Astrocyte (in vitro differentiated cells and primary cell): ENCODE measurements at regions not wholly inside any gene's neighbourhood (a gene's known extent, or its start where the extent isn't known, plus 50 kb on each side); places are given as distances from the start of the nearest gene placed in this dataset.

Experiments used
- EZH2 ChIP-seq: IDR thresholded peaks from 2 replicates; pipeline ENCODE4 v1.6.1; 2012; ENCODE audit warnings: mild to moderate bottlenecking, low read length, inconsistent platforms; ENCODE audit not compliant: insufficient read depth
- TF ChIP-seq, protein P1 (sequence below): IDR thresholded peaks from 2 replicates; pipeline ENCODE4 v1.5.1; 2011; ENCODE audit warnings: low read depth, mild to moderate bottlenecking, inconsistent platforms, low read length, moderate library complexity; ENCODE audit not compliant: insufficient read depth

GRCh38 chr15:81506936-81507335 lies 132.9 kb upstream of the TMC3 start:
- TF ChIP-seq, protein P1, sequence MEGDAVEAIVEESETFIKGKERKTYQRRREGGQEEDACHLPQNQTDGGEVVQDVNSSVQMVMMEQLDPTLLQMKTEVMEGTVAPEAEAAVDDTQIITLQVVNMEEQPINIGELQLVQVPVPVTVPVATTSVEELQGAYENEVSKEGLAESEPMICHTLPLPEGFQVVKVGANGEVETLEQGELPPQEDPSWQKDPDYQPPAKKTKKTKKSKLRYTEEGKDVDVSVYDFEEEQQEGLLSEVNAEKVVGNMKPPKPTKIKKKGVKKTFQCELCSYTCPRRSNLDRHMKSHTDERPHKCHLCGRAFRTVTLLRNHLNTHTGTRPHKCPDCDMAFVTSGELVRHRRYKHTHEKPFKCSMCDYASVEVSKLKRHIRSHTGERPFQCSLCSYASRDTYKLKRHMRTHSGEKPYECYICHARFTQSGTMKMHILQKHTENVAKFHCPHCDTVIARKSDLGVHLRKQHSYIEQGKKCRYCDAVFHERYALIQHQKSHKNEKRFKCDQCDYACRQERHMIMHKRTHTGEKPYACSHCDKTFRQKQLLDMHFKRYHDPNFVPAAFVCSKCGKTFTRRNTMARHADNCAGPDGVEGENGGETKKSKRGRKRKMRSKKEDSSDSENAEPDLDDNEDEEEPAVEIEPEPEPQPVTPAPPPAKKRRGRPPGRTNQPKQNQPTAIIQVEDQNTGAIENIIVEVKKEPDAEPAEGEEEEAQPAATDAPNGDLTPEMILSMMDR: no peak
- TF ChIP-seq EZH2: no peak
